Head of caudate nucleus (tissue), 42 donors: ENCODE measurements at regions not wholly inside any gene's neighbourhood (a gene's known extent, or its start where the extent isn't known, plus 50 kb on each side); places are given as distances from the start of the nearest gene placed in this dataset.

Experiments used
- DNase-seq, 42 donors: peaks; one replicate each; pipeline versions ENCODE4 v3.0.0 to v3.0.0-alpha.2; 2020 to 2021; ENCODE audit warnings: mixed read lengths in 7 of 42
- intact Hi-C: fragments of 100-400 bp; cut with DNase I; formaldehyde crosslinking; loops from one replicate; pipeline ENCODE4 v1.15.0; 2022

- intact Hi-C loops = no loop called here
- DNase-seq = no peak
Measured at GRCh38 chr4:179804440-179804839, 2362.2 kb upstream of the AGA start.

- no peak for DNase-seq
- intact Hi-C loops = no loop called here
Measured at GRCh38 chr4:179817317-179817716, 2375.1 kb upstream of the AGA start.

- no peak for DNase-seq
- intact Hi-C loops = no loop called here
Measured at GRCh38 chr4:179823342-179823741, 2381.1 kb upstream of the AGA start.

- no peak for DNase-seq
- intact Hi-C loops = no loop called here
Measured at GRCh38 chr4:179831274-179831673, 2389.0 kb upstream of the AGA start.

- intact Hi-C loops = no loop called here
- no peak for DNase-seq
Measured at GRCh38 chr4:179836179-179837075, 2394.2 kb upstream of the AGA start.

GRCh38 chr4:179843370-179843769 is 2399.8 kb upstream of the TENM3 start:
- intact Hi-C loops = no loop called here
- DNase-seq = no peak

GRCh38 chr4:179855469-179855868 is 2387.7 kb upstream of the TENM3 start:
- intact Hi-C loops = no loop called here
- DNase-seq = no peak

- DNase-seq = peak in 30 of 42 donors; percentile 4 to 80 (median 29)
- intact Hi-C loops = no loop called here
Measured at GRCh38 chr4:179858221-179858620, 2385.0 kb upstream of the TENM3 start.

GRCh38 chr4:179867300-179867878 is 2375.8 kb upstream of the TENM3 start:
- peak; percentile 3 to 87 (median 60) for DNase-seq
- intact Hi-C loops = no loop called here

- intact Hi-C loops = no loop called here
Measured at GRCh38 chr4:179871726-179872125, 2371.5 kb upstream of the TENM3 start.

GRCh38 chr4:179872755-179873154 is 2370.4 kb upstream of the TENM3 start:
- DNase-seq = peak in 12 of 42 donors; percentile 1 to 54 (median 17)
- intact Hi-C loops = no loop called here

More at GRCh38 chr4:179871726-179872125, 2371.5 kb upstream of the TENM3 start:
- DNase-seq = no peak

- DNase-seq = no peak
- intact Hi-C loops = no loop called here
Measured at GRCh38 chr4:179880756-179881155, 2362.4 kb upstream of the TENM3 start.

GRCh38 chr4:179894066-179894778 is 2349.0 kb upstream of the TENM3 start:
- no peak for DNase-seq
- intact Hi-C loops = no loop called here

- no peak for DNase-seq
- intact Hi-C loops = no loop called here
Measured at GRCh38 chr4:179919587-179919986, 2323.6 kb upstream of the TENM3 start.

GRCh38 chr4:179927473-179927872 is 2315.7 kb upstream of the TENM3 start:
- no peak for DNase-seq
- intact Hi-C loops = no loop called here

GRCh38 chr4:179941911-179942310 is 2301.3 kb upstream of the TENM3 start:
- intact Hi-C loops = no loop called here
- DNase-seq = no peak

- intact Hi-C loops = no loop called here
- no peak for DNase-seq
Measured at GRCh38 chr4:179976777-179977176, 2266.4 kb upstream of the TENM3 start.

- no peak for DNase-seq
- intact Hi-C loops = no loop called here
Measured at GRCh38 chr4:179977378-179977777, 2265.8 kb upstream of the TENM3 start.

- intact Hi-C loops = no loop called here
- no peak for DNase-seq
Measured at GRCh38 chr4:179981161-179981560, 2262.0 kb upstream of the TENM3 start.

GRCh38 chr4:179989975-179990374 is 2253.2 kb upstream of the TENM3 start:
- no peak for DNase-seq
- intact Hi-C loops = no loop called here
